Urothelium cell line (cell line): ENCODE measurements at regions not wholly inside any gene's neighbourhood (a gene's known extent, or its start where the extent isn't known, plus 50 kb on each side); places are given as distances from the start of the nearest gene placed in this dataset.

Experiments
- DNase-seq: peaks from one replicate; pipeline ENCODE4 v3.0.0; 2011; ENCODE audit warnings: low spot score, mixed read lengths
- FAIRE-seq: peaks from 2 replicates; lab custom pipeline; 2011; peaks lifted over from hg19 to GRCh38; lab: Jason Lieb, UNC

GRCh38 chr15:88742161-88742560, 61.1 kb upstream of the ACAN start:
- DNase-seq, result no peak
- no peak for FAIRE-seq

DNA sequence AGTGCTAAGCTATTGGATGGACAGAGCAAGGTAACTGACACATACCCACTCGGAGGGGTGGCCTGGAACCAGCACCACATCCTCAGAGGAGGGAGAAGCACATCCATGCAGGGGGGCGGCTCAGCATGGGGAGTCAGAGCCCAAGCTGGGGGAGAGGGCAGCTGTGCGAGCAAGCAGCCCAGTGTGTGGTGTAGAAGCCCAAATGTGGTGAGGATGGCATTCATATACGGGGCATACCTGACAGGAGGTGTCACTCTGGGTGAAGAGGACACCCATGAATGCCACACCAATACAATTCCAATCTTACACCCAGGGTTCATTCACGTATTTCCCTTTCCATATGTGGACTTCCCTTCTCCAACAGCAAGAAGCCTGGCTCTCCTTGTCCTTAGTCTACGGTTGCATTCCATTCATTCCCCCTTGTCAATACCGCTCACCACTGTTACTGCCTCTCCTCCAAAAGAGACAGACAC, 58.7 kb upstream of the ACAN start:
- FAIRE-seq, result peak; percentile 71
- peak; percentile 60 for DNase-seq

GRCh38 chr15:88745065-88745464, 58.2 kb upstream of the ACAN start:
- DNase-seq (no peak), FAIRE-seq (no peak)

DNA sequence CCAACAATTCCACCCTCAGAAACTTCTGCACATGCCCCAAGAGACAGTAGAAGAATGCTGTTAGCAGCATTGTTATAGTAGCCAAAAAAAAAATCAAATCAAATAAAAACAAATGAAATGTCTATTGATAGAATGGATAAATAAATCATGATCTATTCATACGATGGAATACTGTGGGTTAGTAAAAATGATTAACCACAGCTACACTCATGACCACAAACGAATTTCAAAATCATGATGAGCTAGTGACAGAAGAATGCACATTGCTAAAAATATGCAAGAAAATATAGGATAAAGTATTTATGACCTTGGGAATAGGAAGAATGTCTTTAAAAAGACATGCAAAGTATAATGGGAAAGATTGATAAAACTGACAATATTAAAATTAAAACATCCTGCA, 57.5 kb upstream of the ACAN start:
- DNase-seq, result peak; percentile 44

DNA sequence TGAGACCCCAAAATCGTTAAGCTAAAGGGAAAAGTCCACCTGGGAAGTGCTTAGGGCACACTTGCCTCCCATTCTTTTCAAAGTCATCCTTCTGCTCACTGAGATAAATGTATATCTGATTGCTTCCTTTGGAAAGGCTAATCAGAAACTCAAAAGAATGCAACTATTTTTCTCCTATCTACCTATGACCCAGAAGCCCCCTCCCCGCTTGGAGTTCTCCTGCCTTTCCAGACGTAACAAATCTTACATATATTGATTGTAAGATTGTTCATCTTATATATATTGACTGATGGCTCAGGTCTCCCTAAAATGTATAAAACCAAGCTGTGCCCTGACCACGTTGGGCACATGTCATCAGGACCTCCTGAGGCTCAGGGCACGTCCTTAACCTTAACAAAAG, 56.8 kb upstream of the ACAN start:
- DNase-seq (no peak), FAIRE-seq (no peak)

More for the DNA sequence above, 57.5 kb upstream of the ACAN start:
- no peak for FAIRE-seq

DNA sequence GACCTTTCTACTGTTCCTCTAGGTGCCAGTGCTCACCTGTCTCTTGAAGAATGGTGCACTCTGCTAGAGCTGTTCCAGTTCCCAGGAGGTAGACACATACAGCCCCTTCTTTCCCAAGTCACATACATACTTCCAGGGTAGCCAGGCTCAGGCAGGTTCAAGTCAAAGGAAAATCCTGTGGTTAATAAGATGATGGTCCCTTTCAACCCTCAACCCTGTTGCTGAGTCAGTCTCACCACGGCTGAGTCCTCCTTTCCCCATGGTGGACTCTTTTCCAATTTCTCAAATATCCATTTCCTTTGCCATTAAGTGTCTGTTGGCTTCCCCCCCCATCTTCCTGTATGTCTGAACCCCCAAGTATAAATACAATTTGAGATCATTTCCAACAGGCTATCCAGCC, 56.1 kb upstream of the ACAN start:
- FAIRE-seq (no peak), DNase-seq (no peak)

DNA sequence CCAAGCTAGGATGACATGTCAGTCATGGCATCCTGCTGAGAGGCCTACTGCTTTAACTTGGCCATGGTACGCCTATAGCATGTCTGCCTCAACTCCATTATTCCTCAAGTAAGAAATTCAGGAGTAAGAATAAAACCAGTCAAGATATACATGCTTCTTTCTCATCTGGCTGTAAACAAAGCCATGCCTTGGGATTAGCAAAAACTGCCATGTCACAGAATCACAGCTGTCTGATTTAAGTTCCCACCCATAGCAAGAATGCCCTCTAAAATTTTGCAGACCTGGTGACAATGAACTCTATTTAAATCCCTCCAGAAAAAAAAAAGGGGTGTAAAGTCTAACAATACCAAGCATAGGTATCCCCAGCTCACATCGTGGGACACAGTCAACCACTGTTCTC, 55.6 kb upstream of the ACAN start:
- FAIRE-seq, result no peak
- no peak for DNase-seq

DNA sequence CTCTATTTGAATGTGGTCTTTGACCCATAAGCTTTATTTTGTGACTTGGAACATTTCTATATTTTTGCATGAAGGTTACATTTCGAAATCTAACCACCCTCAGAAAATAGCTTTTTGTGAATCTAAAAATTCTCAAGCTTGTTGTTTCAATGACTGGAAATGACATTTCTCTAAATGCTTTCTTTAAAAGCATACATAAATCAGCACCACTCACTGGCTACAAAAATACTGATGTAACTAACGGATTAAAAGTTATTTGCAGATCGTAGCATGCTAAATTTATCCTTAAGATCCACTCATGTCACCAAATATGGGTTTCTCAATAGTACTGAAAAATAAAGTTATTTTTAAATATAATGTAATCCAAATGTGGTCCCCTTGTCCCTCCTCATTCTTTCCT, 55.2 kb upstream of the ACAN start:
- no peak for DNase-seq
- no peak for FAIRE-seq

DNA sequence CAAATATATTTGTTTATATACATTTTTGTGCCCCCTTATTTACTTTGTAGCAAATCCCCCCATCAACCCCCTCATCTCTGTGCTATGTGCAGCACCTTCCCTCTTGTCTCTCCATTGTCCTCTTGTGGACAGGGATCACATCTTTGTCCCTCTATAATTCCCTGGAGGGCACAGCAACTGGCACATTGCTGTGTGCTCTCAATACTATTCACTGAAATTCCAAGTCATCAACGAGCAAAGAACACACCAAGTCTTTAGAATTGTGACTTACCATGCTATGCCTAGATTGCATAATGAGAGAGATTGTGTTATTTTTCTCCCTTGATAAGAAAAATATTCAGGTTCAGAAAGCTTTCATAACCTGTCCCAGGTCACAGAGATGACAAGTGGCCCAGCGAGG, 54.6 kb upstream of the ACAN start:
- FAIRE-seq, result no peak

GRCh38 chr15:88749699-88750098, 53.5 kb upstream of the ACAN start:
- DNase-seq (no peak), FAIRE-seq (no peak)

More for the DNA sequence above, 54.6 kb upstream of the ACAN start:
- no peak for DNase-seq

DNA sequence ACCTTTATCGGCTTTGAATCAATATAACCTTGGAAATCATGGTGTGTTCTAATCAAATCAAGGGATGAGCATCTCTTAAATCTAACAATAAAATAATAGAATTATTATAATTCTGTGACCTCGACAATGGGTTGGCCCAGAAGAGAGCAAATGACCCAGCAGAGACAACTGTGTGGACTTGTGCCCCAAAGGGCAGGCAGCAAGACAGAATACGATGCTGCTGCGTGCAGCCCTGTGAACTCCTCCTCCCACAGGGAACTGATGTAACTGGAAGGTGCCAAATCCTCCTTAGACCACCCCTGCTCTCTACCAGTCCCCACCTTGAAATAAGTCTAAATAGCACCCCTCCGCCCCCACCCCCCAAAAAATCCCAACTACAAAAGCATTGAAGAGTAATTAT, 50.7 kb upstream of the ACAN start:
- FAIRE-seq (no peak), DNase-seq (no peak)

- FAIRE-seq, result no peak
- DNase-seq, result no peak
Observed at GRCh38 chr15:88752951-88753350, 50.3 kb upstream of the ACAN start.
